H1 (cell line): ENCODE measurements at regions not wholly inside any gene's neighbourhood (a gene's known extent, or its start where the extent isn't known, plus 50 kb on each side); places are given as distances from the start of the nearest gene placed in this dataset.

Experiments
- EP300 ChIP-seq, 2 experiments: IDR thresholded peaks; 1 replicate in 1 of 2; 2 replicates in 1 of 2; pipeline ENCODE4 v1.6.1; 2011 to 2012; ENCODE audit warnings: low read depth in 2 of 2, low read length in 2 of 2, mild to moderate bottlenecking in 2 of 2, borderline replicate concordance in 1 of 2, inconsistent platforms in 1 of 2, moderate library complexity in 1 of 2
- NRF1 ChIP-seq: IDR thresholded peaks from 2 replicates; pipeline ENCODE4 v1.6.1; 2011; ENCODE audit warnings: mild to moderate bottlenecking, low read depth, low read length, improper control_type of control experiment
- PHF8 ChIP-seq: fragments of 200-600 bp; sonication (generic); conservative IDR thresholded peaks from 2 replicates; pipeline ENCODE4 v1.7.1; 2012; ENCODE audit warnings: low read depth, mild to moderate bottlenecking, inconsistent platforms, low read length, moderate library complexity
- SIRT6 ChIP-seq: IDR thresholded peaks from one replicate; pipeline ENCODE4 v1.7.1; 2012; ENCODE audit warnings: low read length, inconsistent platforms
- SUZ12 ChIP-seq: fragments of 200-600 bp; sonication (generic); IDR thresholded peaks from 2 replicates; pipeline ENCODE4 v1.6.1; 2012; ENCODE audit warnings: mild to moderate bottlenecking, inconsistent platforms, low read length, moderate library complexity, mixed read lengths
- TBP ChIP-seq: IDR thresholded peaks from 2 replicates; pipeline ENCODE4 v1.6.1; 2011; ENCODE audit warnings: low read depth, low read length, improper control_type of control experiment
- TCF12 ChIP-seq: IDR thresholded peaks from 2 replicates; pipeline ENCODE4 v1.6.1; 2011; ENCODE audit warnings: low read depth, mild to moderate bottlenecking, low read length
- TF ChIP-seq, protein P1 (sequence below), 3 experiments: IDR thresholded peaks; 1 replicate in 2 of 3; 2 replicates in 1 of 3; pipeline versions ENCODE4 v1.5.1 to v1.6.1; 2011; ENCODE audit warnings: low read length in 3 of 3, mild to moderate bottlenecking in 3 of 3, inconsistent platforms in 2 of 3, low read depth in 1 of 3, moderate library complexity in 1 of 3; ENCODE audit not compliant: insufficient read depth in 1 of 3; ENCODE audit errors: control extremely low read depth in 1 of 3

- TF ChIP-seq, protein P1, sequence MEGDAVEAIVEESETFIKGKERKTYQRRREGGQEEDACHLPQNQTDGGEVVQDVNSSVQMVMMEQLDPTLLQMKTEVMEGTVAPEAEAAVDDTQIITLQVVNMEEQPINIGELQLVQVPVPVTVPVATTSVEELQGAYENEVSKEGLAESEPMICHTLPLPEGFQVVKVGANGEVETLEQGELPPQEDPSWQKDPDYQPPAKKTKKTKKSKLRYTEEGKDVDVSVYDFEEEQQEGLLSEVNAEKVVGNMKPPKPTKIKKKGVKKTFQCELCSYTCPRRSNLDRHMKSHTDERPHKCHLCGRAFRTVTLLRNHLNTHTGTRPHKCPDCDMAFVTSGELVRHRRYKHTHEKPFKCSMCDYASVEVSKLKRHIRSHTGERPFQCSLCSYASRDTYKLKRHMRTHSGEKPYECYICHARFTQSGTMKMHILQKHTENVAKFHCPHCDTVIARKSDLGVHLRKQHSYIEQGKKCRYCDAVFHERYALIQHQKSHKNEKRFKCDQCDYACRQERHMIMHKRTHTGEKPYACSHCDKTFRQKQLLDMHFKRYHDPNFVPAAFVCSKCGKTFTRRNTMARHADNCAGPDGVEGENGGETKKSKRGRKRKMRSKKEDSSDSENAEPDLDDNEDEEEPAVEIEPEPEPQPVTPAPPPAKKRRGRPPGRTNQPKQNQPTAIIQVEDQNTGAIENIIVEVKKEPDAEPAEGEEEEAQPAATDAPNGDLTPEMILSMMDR (IDR thresholded peaks at IDR 0.05; ENCODE audit: control extremely low read depth in 1 of 3, insufficient read depth in 1 of 3, low read depth in 1 of 3, low read length in 3 of 3), result no peak
- TF ChIP-seq NRF1, result no peak
- no peak for TF ChIP-seq SUZ12
- no peak for TF ChIP-seq PHF8
- no peak for TF ChIP-seq TBP
- TF ChIP-seq TCF12, result no peak
- TF ChIP-seq SIRT6, result no peak
- no peak for TF ChIP-seq EP300 (IDR thresholded peaks at IDR 0.05; ENCODE audit: borderline replicate concordance in 1 of 2, low read depth in 2 of 2, low read length in 2 of 2)
- TF ChIP-seq, all 59 proteins: peak for 0
Measured at GRCh38 chr12:24500831-24501230, 448.1 kb downstream of the BCAT1 start (continued).
